Ascending aorta (tissue), 2 donors: ENCODE measurements at regions not wholly inside any gene's neighbourhood (a gene's known extent, or its start where the extent isn't known, plus 50 kb on each side); places are given as distances from the start of the nearest gene placed in this dataset.

ENCODE experiments used
- DNase-seq, 2 donors: peaks; one replicate each; pipeline ENCODE4 v3.0.0-alpha.2; 2019; ENCODE audit warnings: low spot score in 2 of 2
- H3K27ac ChIP-seq, 2 donors: fragments of 200-600 bp; sonication (generic); one replicate each; pipeline ENCODE4 v1.5.1; 2016 to 2017; ENCODE audit warnings: mild to moderate bottlenecking in 1 of 2
- H3K27me3 ChIP-seq: fragments of 200-600 bp; sonication (generic); one replicate; pipeline ENCODE4 v1.5.1; 2017
- H3K36me3 ChIP-seq, 2 donors: fragments of 200-600 bp; sonication (generic); one replicate each; pipeline ENCODE4 v1.5.1; 2016
- H3K4me1 ChIP-seq, 2 donors: fragments of 200-600 bp; sonication (generic); one replicate each; pipeline ENCODE4 v1.5.1; 2016 to 2017; ENCODE audit warnings: mild to moderate bottlenecking in 1 of 2
- H3K4me3 ChIP-seq, 2 donors: fragments of 200-600 bp; sonication (generic); one replicate each; pipeline ENCODE4 v1.5.1; 2016 to 2017; ENCODE audit warnings: mild to moderate bottlenecking in 1 of 2
- H3K9me3 ChIP-seq, 2 donors: fragments of 200-600 bp; sonication (generic); one replicate each; pipeline ENCODE4 v1.5.1; 2016
- intact Hi-C: fragments of 100-400 bp; cut with DNase I; formaldehyde crosslinking; loops from one replicate; pipeline ENCODE4 v1.15.1; 2023
- TF ChIP-seq, protein P1 (sequence below), 3 experiments: fragments of 200-600 bp in 2 of 3; fragments of 450-650 bp in 1 of 3; sonication (generic) in 2 of 3; IDR thresholded peaks; one replicate each; pipeline ENCODE4 v1.5.1; 2016 to 2019; ENCODE audit warnings: antibody characterized with exemption in 3 of 3, mild to moderate bottlenecking in 1 of 3, moderate library complexity in 1 of 3

- TF ChIP-seq, protein P1, sequence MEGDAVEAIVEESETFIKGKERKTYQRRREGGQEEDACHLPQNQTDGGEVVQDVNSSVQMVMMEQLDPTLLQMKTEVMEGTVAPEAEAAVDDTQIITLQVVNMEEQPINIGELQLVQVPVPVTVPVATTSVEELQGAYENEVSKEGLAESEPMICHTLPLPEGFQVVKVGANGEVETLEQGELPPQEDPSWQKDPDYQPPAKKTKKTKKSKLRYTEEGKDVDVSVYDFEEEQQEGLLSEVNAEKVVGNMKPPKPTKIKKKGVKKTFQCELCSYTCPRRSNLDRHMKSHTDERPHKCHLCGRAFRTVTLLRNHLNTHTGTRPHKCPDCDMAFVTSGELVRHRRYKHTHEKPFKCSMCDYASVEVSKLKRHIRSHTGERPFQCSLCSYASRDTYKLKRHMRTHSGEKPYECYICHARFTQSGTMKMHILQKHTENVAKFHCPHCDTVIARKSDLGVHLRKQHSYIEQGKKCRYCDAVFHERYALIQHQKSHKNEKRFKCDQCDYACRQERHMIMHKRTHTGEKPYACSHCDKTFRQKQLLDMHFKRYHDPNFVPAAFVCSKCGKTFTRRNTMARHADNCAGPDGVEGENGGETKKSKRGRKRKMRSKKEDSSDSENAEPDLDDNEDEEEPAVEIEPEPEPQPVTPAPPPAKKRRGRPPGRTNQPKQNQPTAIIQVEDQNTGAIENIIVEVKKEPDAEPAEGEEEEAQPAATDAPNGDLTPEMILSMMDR (IDR thresholded peaks at IDR 0.05) = no peak
- Histone ChIP-seq H3K27ac (no peak overlapping the region), H3K4me3 (no peak overlapping the region), H3K9me3 (no peaks in the 10 kb centered on the region), H3K36me3 (no peaks in the 10 kb centered on the region), H3K4me1 (no peaks in the 10 kb centered on the region), H3K27me3 (no peaks in the 10 kb centered on the region)
- intact Hi-C loops = no loop called here
- no peak for DNase-seq
Measured at GRCh38 chr4:59685626-59686025, 1514.5 kb upstream of the ADGRL3 start.

- intact Hi-C loops = no loop called here
- no peaks in the 10 kb centered on the region for H3K9me3 ChIP-seq
- no peaks in the 10 kb centered on the region for H3K4me1 ChIP-seq
- no peak overlapping the region for H3K4me3 ChIP-seq
- H3K27me3 ChIP-seq = no peaks in the 10 kb centered on the region
- H3K27ac ChIP-seq = no peak overlapping the region
- no peak for DNase-seq
- TF ChIP-seq, protein P1 (IDR thresholded peaks at IDR 0.05) = no peak
- H3K36me3 ChIP-seq = no peaks in the 10 kb centered on the region
Measured at GRCh38 chr4:59689149-59689548, 1511.0 kb upstream of the ADGRL3 start.

- Histone ChIP-seq H3K27ac (no peak overlapping the region), H3K27me3 (no peaks in the 10 kb centered on the region), H3K4me1 (no peaks in the 10 kb centered on the region), H3K36me3 (no peaks in the 10 kb centered on the region), H3K4me3 (no peak overlapping the region), H3K9me3 (no peaks in the 10 kb centered on the region)
- intact Hi-C loops = no loop called here
- TF ChIP-seq, protein P1 (IDR thresholded peaks at IDR 0.05) = no peak
- no peak for DNase-seq
Measured at GRCh38 chr4:59695355-59696053, 1504.6 kb upstream of the ADGRL3 start.

DNA sequence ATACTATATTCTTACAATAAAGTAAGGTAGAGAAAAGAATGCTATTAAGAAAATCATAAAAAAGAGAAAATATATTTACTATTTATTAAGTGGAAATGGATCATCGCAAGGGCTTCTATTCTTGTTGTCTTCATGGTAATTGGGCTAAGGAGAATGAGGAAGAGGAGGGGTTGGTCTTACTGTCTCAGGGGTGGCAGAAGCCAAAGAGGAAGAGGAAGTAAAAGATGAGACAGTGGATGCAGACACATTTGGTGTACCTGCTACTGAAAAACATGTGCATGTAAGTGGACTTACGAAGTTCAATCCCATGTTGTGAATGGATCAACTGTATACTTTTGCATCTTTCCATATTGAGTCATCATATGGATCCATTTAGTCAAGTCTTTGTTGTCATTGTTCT, 1502.1 kb upstream of the ADGRL3 start:
- Histone ChIP-seq H3K36me3 (no peaks in the 10 kb centered on the region), H3K4me1 (no peaks in the 10 kb centered on the region), H3K4me3 (no peak overlapping the region), H3K27me3 (no peaks in the 10 kb centered on the region), H3K9me3 (no peaks in the 10 kb centered on the region), H3K27ac (no peak overlapping the region)
- TF ChIP-seq, protein P1 (IDR thresholded peaks at IDR 0.05) = no peak
- intact Hi-C loops = no loop called here
- DNase-seq = no peak

- no peak overlapping the region for H3K4me3 ChIP-seq
- no peaks in the 10 kb centered on the region for H3K27me3 ChIP-seq
- H3K27ac ChIP-seq = no peak overlapping the region
- H3K36me3 ChIP-seq = no peaks in the 10 kb centered on the region
- no peaks in the 10 kb centered on the region for H3K9me3 ChIP-seq
- TF ChIP-seq, protein P1 (IDR thresholded peaks at IDR 0.05) = no peak
- H3K4me1 ChIP-seq = no peaks in the 10 kb centered on the region
- intact Hi-C loops = no loop called here
- DNase-seq = no peak
Measured at GRCh38 chr4:59700651-59701050, 1499.5 kb upstream of the ADGRL3 start.

DNA sequence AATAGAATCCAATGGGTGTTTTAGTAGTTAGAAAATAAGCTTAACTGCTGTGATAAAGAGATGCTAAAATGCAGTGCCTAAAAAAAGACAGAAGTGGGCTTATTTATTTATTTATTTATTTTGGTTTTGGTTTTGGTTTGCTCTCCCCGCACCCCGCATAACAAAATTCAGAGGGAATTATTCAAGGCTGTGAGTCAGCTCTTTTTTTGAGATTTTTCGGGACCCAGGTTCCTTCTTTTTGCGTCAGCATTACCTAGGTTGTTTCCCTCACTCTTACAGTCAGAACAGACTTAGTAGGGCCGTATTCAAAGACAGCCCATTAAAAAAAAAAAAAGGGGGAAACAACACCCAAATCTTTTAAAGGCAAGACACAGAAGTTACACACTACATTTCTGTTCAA, 1495.5 kb upstream of the ADGRL3 start:
- no peaks in the 10 kb centered on the region for H3K4me1 ChIP-seq

More for the DNA sequence above, 1495.5 kb upstream of the ADGRL3 start:
- TF ChIP-seq, protein P1 (IDR thresholded peaks at IDR 0.05) = no peak
- H3K27ac ChIP-seq = no peak overlapping the region
- no peaks in the 10 kb centered on the region for H3K36me3 ChIP-seq
- H3K27me3 ChIP-seq = no peaks in the 10 kb centered on the region
- H3K9me3 ChIP-seq = no peaks in the 10 kb centered on the region
- H3K4me3 ChIP-seq = no peak overlapping the region
- intact Hi-C loops = no loop called here
- DNase-seq = no peak
